Activated CD4-positive, alpha-beta T cell treated with anti-CD3 and anti-CD28 coated beads, Interleukin-2, amount 10 ng/mL, durations not matched to agents 7 days and 5 days (primary cell): ENCODE measurements at regions not wholly inside any gene's neighbourhood (a gene's known extent, or its start where the extent isn't known, plus 50 kb on each side); places are given as distances from the start of the nearest gene placed in this dataset.

Experiments used
- CTCF ChIA-PET: fragments of 350-600 bp; sonication (Branson Sonifier 250); formaldehyde crosslinking; loops from one replicate; lab custom pipeline; 2021; ENCODE audit warnings: antibody characterized with exemption; lab: Charles Lee
- POLR2A ChIA-PET: fragments of 350-600 bp; sonication (Branson Sonifier 250); formaldehyde crosslinking; loops from one replicate; lab custom pipeline; 2021; ENCODE audit warnings: antibody characterized with exemption; lab: Charles Lee
- DNase-seq: peaks from one replicate; pipeline ENCODE4 v3.0.0-alpha.2; 2020
- H3K27ac Mint-ChIP-seq: one replicate; pipeline ENCODE4 v1.8.0; 2021; ENCODE audit warnings: mild to moderate bottlenecking, moderate library complexity, mixed read lengths
- H3K27me3 Mint-ChIP-seq: one replicate; pipeline ENCODE4 v1.8.0; 2021; ENCODE audit warnings: mixed read lengths
- H3K36me3 Mint-ChIP-seq: one replicate; pipeline ENCODE4 v1.8.0; 2021; ENCODE audit warnings: low read depth, mixed read lengths
- H3K4me1 Mint-ChIP-seq: one replicate; pipeline ENCODE4 v1.8.0; 2021; ENCODE audit warnings: mixed read lengths
- H3K4me3 Mint-ChIP-seq: one replicate; pipeline ENCODE4 v1.8.0; 2021; ENCODE audit warnings: mild to moderate bottlenecking, moderate library complexity, mixed read lengths
- H3K9me3 Mint-ChIP-seq: one replicate; pipeline ENCODE4 v1.8.0; 2021; ENCODE audit warnings: mixed read lengths

DNA sequence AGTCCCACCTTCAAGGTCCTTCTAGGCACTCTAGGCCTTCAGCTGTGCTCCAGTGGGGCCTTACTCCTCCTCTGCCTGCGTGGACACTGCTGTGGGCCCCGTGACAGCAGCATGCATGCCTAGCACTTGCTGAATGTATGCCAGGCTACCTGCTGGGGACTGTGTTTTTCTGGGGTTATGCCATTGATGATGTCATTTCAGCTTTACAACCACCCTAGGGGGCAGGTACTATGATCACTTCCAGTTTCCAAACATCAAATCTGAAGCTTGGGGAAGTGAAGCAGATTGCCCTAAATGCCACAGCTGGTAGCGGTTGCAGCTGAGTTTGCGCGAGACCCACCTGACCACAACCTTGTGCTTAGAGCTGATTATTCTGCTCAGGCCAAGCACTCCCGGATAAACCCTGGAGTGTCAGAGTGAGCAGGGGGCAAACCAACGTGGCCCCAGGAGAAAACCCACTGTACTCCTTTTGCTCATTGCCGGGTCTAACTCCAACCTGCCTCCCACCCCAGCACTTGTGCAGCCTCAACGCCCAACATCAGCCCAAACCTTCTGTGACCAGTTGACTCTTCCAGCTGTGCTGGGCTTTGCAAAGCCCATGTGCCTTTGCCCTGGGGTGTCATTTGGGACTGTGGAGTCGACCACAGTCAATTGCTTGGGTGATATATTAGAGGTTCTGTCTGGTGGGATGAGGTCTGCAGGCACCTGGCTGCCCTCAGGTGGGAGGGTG, 168.4 kb downstream of the ENGASE start:
- H3K36me3 Mint-ChIP-seq, result no peaks in the 10 kb centered on the region
- ChIA-PET POLR2A (no interaction called here), CTCF (no interaction called here)
- no peak overlapping the region for H3K4me3 Mint-ChIP-seq
- H3K9me3 Mint-ChIP-seq, result no peaks in the 10 kb centered on the region
- no peaks in the 10 kb centered on the region for H3K4me1 Mint-ChIP-seq
- DNase-seq, result no peak
- H3K27ac Mint-ChIP-seq, result no peak overlapping the region
- H3K27me3 Mint-ChIP-seq, result no peaks in the 10 kb centered on the region

DNA sequence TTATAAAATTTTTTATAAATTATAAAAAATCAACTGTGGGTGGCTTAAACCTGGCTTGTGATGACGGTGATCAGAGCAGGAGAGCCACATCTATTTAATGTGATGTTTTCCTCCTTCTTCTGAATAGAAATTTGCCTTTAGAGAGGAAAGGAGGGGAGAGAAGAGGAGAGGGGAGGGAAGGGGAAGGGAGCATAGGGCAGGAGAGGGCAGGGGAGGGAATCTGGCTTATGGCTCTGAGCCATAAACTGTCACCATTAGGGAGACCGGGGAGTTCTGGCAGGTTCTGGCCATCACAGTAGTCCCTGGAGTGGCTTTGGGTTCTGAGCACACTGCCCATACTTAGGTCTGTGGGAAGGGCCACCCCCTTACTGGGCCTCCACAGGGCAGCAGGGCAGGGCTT, 167.8 kb downstream of the ENGASE start:
- Mint-ChIP-seq H3K9me3 (no peaks in the 10 kb centered on the region), H3K36me3 (no peaks in the 10 kb centered on the region), H3K4me1 (no peaks in the 10 kb centered on the region), H3K27ac (no peak overlapping the region), H3K27me3 (no peaks in the 10 kb centered on the region), H3K4me3 (no peak overlapping the region)
- DNase-seq, result no peak
- ChIA-PET POLR2A (no interaction called here), CTCF (no interaction called here)

DNA sequence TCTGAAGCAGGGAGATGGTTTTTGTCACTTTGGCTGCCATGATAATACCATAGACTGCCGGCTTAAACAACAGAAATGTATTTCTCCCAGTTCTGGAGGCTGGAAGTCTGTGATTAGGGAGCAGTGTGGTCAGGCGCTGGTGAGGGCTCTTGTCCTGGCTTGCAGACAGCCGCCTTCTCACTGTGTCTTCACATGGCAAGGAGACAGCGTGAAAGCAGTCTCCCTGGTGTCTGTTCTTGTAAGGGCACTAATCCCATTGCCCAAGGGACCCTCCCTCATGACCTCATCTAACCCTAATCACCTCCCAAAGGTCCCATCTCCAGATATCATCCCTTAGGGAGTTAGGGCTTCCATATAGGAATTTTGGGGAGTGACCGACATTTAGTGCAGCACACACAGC, 167.0 kb downstream of the ENGASE start:
- DNase-seq, result no peak
- Mint-ChIP-seq H3K9me3 (no peaks in the 10 kb centered on the region), H3K27ac (no peak overlapping the region), H3K27me3 (no peaks in the 10 kb centered on the region), H3K4me3 (no peak overlapping the region), H3K4me1 (no peaks in the 10 kb centered on the region), H3K36me3 (no peaks in the 10 kb centered on the region)
- ChIA-PET CTCF (no interaction called here), POLR2A (no interaction called here)

DNA sequence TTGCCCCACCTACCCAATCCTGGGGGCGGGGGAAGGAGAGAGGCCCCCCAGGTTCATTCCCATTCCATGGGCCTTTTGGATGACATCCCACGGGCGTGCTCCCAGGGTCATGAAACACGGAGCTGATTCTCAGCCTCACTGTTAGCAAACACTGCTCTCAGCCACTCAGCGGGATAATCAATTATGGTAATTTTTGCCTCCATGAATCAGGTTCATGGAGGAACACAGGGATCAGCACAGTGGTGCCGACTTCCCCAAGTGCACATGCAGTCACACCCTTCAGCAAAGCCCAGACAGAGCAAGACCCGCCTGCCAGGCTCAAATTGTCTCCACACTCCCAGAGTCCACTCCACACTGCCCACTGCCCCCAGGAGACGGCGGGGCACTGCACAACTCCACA, 164.6 kb downstream of the ENGASE start:
- H3K9me3 Mint-ChIP-seq, result no peaks in the 10 kb centered on the region
- CTCF ChIA-PET, result no interaction called here
- H3K4me3 Mint-ChIP-seq, result no peak overlapping the region
- no peaks in the 10 kb centered on the region for H3K36me3 Mint-ChIP-seq
- no peaks in the 10 kb centered on the region for H3K4me1 Mint-ChIP-seq
- H3K27ac Mint-ChIP-seq, result no peak overlapping the region
- DNase-seq, result no peak
- POLR2A ChIA-PET, result no interaction called here
- no peaks in the 10 kb centered on the region for H3K27me3 Mint-ChIP-seq

DNA sequence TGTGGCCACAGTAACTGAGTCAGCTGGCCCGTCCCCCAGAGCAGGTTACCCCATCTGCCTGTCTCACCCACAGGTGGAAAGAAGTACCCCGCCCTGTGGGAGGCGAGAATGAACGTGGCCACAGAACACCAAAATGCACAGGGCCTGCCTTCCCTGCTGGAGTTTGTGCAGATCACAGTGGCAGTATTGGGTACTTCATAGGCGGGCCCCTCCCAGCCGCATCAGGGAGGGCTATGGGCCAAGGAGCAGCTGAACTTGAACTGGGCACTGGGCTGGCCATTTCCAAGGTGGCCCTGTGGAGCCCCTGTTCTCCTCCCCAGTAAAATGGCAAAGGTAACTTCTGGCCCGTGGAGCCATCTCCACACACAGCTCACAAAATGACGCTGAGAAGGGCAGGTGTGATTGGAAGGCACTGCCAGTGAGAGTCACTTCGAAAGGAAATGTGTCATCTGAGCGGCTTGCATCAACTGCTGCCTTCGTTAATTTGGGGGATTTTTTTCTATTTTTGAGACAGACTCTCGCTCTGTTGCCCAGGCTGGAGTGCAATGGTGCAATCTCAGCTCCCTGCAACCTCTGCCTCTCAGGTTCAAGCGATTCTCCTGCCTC, 162.9 kb downstream of the ENGASE start:
- Mint-ChIP-seq H3K36me3 (no peaks in the 10 kb centered on the region), H3K27ac (no peak overlapping the region), H3K4me1 (no peaks in the 10 kb centered on the region), H3K4me3 (no peak overlapping the region), H3K9me3 (no peaks in the 10 kb centered on the region), H3K27me3 (no peaks in the 10 kb centered on the region)
- ChIA-PET POLR2A (no interaction called here), CTCF (no interaction called here)
- no peak for DNase-seq

DNA sequence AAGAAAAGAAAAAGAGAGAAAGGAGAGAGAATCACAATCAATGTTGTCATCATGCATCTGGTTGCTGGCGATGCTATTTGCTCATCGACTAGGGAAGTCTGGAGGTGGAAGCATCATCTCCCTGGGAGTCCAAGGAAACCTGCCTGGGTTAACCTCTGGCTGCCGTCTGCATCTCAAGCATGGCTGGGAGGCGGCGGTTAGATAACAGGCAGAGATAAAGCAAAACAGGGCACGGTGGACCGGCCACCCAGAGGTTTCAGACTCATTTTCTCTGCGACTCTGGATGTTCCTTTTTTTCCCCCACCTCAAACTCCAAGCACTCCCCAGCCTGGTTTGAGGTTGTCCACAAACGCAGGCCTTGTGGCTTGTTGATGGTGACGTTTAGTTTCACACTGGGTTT, 161.2 kb downstream of the ENGASE start:
- H3K27ac Mint-ChIP-seq, result no peak overlapping the region
- POLR2A ChIA-PET, result no interaction called here
- H3K36me3 Mint-ChIP-seq, result no peaks in the 10 kb centered on the region
- H3K27me3 Mint-ChIP-seq, result no peaks in the 10 kb centered on the region
- CTCF ChIA-PET, result no interaction called here
- H3K9me3 Mint-ChIP-seq, result no peaks in the 10 kb centered on the region
- no peaks in the 10 kb centered on the region for H3K4me1 Mint-ChIP-seq
- H3K4me3 Mint-ChIP-seq, result no peak overlapping the region
- DNase-seq, result no peak

DNA sequence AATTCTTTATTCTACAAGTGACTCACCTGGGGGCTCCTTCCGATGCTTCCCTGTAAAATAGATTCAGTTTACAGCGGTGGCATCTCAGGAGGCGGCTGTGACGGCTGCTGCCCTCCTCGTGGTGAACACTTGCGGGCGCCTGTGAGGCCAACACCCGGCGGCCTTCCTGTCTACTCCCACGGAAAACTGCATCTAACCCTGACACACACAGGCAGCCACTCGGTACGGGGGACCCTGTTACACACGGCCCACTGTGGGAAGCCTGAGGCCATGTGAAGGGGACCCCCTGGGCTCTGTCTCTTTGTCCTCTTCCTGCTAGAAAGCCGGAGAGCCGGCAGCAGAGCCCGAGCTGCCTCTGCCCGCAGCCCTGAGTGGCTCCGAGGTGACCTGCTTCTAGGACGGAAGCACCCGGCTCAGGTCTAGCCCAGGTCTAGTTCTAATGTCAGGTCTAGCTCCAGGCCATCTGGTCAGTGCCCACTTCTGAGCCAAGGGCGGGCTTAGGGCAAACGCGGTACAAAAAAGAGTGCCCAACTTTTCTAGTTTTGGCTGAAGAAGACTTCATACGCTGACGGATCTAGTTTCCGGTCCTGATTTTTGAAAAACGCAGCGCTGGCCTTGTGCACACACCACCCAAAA, 159.4 kb downstream of the ENGASE start:
- Mint-ChIP-seq H3K9me3 (no peaks in the 10 kb centered on the region), H3K27me3 (no peaks in the 10 kb centered on the region), H3K4me3 (no peak overlapping the region), H3K36me3 (no peaks in the 10 kb centered on the region), H3K27ac (no peak overlapping the region), H3K4me1 (no peaks in the 10 kb centered on the region)
- no peak for DNase-seq
- CTCF ChIA-PET, result no interaction called here
- POLR2A ChIA-PET, result no interaction called here

DNA sequence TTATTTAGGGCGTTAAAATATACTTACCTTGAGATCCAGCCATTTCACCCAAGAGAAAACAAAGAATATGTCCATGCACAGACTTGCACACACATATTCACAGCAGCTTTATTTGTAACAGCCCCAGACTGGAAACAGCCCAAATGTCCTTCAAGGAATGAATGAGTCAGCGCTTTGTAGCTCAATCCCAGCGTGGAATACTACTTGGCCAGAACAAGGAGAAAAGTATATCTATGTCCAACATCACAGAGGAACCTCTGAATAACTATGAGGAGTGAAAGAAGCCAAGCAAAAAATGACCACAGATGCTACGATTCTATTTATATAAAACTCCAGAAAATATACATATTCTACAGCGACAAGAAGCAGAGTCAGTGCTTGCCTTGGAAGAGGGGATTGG, 158.3 kb downstream of the ENGASE start:
- Mint-ChIP-seq H3K4me3 (no peak overlapping the region), H3K9me3 (no peaks in the 10 kb centered on the region), H3K27ac (no peak overlapping the region), H3K4me1 (no peaks in the 10 kb centered on the region), H3K27me3 (no peaks in the 10 kb centered on the region), H3K36me3 (no peaks in the 10 kb centered on the region)
- no peak for DNase-seq
- CTCF ChIA-PET, result no interaction called here
- POLR2A ChIA-PET, result no interaction called here

DNA sequence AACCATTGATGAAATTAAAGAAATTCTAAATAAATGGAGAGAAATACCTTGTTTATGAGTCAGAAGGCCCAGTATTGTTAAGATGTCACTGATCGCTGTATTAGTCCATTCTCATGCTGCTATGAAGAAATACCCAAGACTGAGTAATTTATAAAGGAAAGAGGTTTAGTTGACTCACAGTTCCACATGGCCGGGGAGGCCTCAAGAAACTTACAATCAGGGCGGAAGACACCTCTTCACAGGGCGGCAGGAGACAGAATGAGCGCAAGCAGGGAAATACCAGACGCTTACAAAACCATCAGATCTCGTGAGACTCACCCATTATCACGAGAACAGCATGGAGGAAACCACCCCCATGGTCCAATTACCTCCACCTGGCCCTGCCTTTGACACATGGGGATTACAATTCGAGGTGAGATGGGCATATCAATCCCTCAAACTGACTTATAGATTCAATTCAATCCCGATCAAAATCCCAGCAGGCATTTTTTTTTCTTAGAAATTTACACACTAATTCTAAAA, 157.2 kb downstream of the ENGASE start:
- Mint-ChIP-seq H3K4me1 (no peaks in the 10 kb centered on the region), H3K4me3 (no peak overlapping the region), H3K27me3 (no peaks in the 10 kb centered on the region), H3K9me3 (no peaks in the 10 kb centered on the region), H3K36me3 (no peaks in the 10 kb centered on the region), H3K27ac (no peak overlapping the region)
- ChIA-PET CTCF (no interaction called here), POLR2A (no interaction called here)
- DNase-seq, result no peak

DNA sequence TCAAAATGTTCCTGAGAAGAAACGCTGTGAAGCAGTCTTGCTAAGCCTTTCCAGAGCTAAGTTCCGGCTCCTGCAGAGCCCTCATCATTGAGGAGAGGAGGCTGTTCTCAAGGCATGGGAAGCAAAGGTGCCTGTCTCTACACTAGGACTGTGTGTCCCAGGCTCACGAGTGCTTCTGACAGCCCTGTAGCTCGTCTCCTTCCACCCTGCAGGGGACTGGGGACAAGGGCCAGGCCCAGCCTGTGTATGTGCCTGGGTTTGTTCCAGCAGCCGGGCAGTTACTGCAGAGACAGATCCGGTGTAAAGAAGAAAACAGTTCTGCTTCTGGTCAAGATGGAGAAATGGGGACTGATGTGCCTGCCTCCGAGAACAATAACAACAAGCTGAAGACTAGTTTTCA, 156.0 kb downstream of the ENGASE start:
- Mint-ChIP-seq H3K4me1 (no peaks in the 10 kb centered on the region), H3K27ac (no peak overlapping the region), H3K4me3 (no peak overlapping the region), H3K27me3 (no peaks in the 10 kb centered on the region), H3K9me3 (no peaks in the 10 kb centered on the region), H3K36me3 (no peaks in the 10 kb centered on the region)
- CTCF ChIA-PET, result interaction anchor here (0.5 kb wide), 1 partner anchor 161 kb away, joined by 3 read pairs; no protein-coding TSS in a partner anchor
- DNase-seq, result no peak
- POLR2A ChIA-PET, result no interaction called here

DNA sequence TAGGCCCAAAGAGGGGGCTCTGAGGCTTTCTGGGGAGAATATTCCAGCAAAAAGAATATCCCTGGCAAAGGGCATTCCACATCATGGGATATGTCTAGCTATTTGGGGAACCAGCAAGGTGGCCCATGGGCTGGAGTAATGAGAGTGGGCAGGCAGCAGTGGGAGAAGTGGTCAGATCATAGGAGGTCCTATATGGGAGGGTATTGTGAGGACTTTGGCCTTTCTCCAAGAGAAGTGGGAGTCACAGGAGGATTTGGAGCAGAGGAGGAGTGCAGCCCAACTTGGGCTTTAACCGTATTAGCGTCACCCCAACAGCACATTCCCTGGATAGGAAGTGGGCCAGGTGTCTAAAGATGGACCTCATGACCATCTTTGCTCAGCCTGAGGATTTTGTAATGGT, 151.4 kb downstream of the ENGASE start:
- H3K27me3 Mint-ChIP-seq, result peaks cover 8% of the 10 kb centered on the region
- CTCF ChIA-PET, result no interaction called here
- H3K36me3 Mint-ChIP-seq, result no peaks in the 10 kb centered on the region
- no peaks in the 10 kb centered on the region for H3K4me1 Mint-ChIP-seq
- POLR2A ChIA-PET, result no interaction called here
- no peak overlapping the region for H3K27ac Mint-ChIP-seq
- H3K4me3 Mint-ChIP-seq, result no peak overlapping the region
- no peaks in the 10 kb centered on the region for H3K9me3 Mint-ChIP-seq
- DNase-seq, result no peak

DNA sequence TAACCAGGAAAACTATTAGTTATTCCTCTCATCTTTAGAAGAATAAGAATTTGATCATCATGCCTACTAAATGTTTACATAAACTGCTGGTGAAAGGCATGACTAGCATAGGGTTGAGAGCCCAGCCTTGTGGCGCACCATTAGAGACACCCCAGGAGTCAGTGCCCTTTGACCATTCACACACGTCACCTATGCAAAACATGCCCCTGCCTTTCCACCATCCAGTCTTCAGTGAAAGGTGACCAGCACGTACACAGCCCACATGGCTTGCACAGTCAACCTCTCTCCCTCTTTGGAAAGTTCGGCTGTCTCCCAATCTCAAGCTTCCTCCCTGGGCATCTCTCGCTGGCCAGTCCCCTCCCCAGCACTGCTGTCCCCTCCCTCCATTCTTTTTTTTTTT, 150.3 kb downstream of the ENGASE start:
- Mint-ChIP-seq H3K9me3 (no peaks in the 10 kb centered on the region), H3K4me3 (no peak overlapping the region), H3K4me1 (peaks cover 2% of the 10 kb centered on the region), H3K36me3 (no peaks in the 10 kb centered on the region), H3K27me3 (peaks cover 16% of the 10 kb centered on the region), H3K27ac (no peak overlapping the region)
- CTCF ChIA-PET, result no interaction called here
- DNase-seq, result no peak
- POLR2A ChIA-PET, result no interaction called here

DNA sequence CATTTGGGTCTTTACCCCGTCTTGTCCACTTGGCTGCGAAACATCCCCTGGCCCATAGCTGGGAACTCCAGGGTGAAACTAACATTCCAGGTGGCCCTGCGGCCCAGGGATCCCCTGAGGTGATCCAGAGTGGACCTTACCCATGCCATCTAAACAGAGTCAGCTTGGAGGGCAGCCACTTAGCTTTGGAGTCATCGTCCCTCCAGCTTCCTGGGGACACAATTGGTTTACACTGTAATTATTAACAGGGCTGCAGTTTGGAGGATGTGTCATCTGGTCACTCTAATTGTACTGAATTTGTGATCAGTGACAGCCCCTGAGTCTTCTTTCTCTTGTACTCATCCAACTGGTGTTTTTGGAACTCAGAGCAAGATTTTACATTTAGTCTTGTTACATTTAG, 149.9 kb downstream of the ENGASE start:
- no peak for DNase-seq
- ChIA-PET POLR2A (no interaction called here), CTCF (no interaction called here)
- Mint-ChIP-seq H3K4me3 (no peak overlapping the region), H3K9me3 (no peaks in the 10 kb centered on the region), H3K27ac (no peak overlapping the region), H3K27me3 (peaks cover 16% of the 10 kb centered on the region), H3K4me1 (peaks cover 2% of the 10 kb centered on the region), H3K36me3 (no peaks in the 10 kb centered on the region)
